HG03280 (cell line): ENCODE measurements at regions not wholly inside any gene's neighbourhood (a gene's known extent, or its start where the extent isn't known, plus 50 kb on each side); places are given as distances from the start of the nearest gene placed in this dataset.

Experiments
- ATAC-seq: cut with Tn5 transposase; IDR thresholded peaks from one replicate; pipeline ENCODE4 v1.9.1; 2021; ENCODE audit warnings: mild to moderate bottlenecking, moderate library complexity; ENCODE audit not compliant: unreplicated experiment

- ATAC-seq = no peak
Observed at GRCh38 chr11:112728716-112729115, 232.5 kb upstream of the NCAM1 start.

DNA sequence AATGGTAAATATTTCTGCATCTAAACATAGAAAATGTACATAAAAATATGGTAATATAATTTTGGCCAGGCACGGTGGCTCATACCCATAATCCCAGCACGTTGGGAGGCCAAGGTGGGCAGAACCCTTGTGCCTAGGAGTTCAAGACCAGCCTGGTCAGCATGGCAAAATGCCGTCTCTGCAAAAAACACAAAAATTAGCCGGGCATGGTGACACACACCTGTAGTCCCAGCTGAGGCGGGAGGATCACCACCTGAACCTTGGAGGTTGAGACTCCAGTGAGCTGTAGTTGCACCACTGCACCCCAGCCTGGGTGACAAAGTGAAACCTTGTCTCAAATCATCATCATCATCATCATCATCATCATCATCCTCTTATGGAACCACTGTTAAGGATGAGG, 230.6 kb upstream of the NCAM1 start:
- ATAC-seq = no peak

GRCh38 chr11:112731538-112731937, 229.7 kb upstream of the NCAM1 start:
- ATAC-seq = no peak

DNA sequence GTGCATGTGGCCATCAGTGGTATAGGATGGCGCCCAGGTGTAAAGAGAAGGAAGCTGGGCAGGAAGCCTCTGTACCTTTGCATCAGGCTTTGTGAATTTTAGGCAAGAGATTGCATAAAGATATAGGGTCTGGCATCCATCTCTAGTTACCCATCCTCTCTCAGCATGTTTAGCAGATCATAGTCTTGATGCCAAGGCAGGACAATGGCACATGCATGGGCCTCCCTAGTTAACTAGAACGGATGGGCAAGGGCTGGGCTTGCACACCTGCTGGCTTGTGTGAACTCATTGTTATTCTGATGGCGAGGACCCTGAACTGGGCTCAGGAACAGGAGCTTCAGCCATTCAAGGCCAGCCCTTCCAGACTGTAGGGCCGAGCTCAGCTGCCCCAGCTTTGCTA, 229.2 kb upstream of the NCAM1 start:
- ATAC-seq = no peak

DNA sequence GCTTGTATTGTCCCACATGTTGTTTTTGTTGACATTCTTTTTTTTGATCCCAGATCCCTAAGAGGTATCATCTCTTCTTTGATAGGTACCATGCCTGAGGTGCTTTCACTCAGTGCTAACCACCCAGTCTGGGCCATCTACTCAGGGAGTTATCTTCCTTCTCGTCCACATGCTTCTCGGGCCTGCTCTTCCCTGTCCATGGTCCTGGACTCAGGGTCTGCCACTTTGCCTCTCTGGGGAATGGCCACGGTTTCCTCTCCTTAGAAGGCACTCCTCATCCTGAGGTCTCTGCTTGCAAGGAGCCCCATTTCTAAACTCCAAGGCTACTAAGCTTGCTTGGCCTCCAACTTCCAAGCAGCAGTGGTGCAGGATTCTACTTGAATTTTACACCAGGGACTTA, 227.0 kb upstream of the NCAM1 start:
- ATAC-seq = no peak

DNA sequence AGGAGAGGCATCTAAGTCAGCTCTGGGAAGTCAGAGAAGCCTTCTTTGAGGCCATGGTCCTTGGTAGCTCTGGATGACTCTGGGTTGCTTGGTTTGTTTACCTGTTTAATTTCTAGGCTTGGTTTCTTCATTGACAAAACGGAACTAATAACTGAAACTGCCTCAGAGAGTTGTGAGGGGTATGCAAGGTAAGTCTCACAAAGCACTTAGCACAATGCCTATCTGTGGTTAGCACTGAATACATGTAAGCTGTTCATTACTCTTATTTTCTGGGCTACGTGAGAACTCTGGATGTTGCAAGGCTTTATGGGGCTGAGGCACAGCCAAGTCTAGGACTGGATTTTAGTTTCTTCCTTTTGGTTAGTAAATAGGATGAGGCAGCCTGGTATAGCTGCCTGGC, 225.8 kb upstream of the NCAM1 start:
- no peak for ATAC-seq

GRCh38 chr11:112744041-112744440, 217.2 kb upstream of the NCAM1 start:
- no peak for ATAC-seq

DNA sequence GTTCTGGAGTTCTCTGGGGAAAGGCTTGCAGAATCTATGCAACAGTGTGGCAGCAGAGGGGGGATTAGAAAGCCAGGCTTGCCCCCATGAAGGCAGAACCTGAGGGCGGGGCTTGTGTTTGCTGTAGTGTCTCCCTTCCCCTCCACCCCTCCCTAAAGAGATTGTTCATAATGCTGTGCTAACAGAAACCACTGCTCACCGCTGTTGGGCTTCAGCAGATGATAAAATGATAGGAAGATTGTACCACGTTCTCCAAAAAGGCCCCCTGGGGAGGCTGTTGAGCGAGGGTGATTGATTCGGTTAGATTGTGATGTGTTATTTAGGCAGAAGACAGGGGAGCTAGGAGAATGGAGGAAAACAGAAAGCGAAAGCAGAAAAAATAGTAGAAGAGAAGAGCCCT, 215.2 kb upstream of the NCAM1 start:
- ATAC-seq = no peak

- no peak for ATAC-seq
Observed at GRCh38 chr11:112748252-112748651, 213.0 kb upstream of the NCAM1 start.

- ATAC-seq = no peak
Observed at GRCh38 chr11:112748713-112749543, 212.3 kb upstream of the NCAM1 start.

GRCh38 chr11:112751329-112751728, 209.9 kb upstream of the NCAM1 start:
- ATAC-seq = no peak

DNA sequence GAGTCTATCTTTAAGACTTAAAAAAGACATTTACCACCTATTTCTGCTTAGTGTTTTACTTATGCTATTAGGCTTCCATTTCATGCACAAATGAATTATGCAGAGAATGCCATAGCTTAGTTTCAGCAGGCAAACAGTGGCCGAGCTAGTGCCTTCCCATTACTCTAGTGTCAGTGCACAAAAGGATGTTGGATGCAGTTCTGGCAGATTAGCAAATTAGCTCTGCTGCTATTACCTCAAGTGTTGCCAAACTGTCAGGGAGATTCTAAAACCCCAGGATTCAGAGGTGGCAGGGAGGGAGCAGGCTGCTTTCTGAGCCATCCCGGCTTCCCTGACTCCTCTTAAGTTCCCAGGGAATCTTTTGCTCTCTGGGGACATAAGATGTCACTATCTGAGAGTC, 209.4 kb upstream of the NCAM1 start:
- ATAC-seq = no peak

GRCh38 chr11:112752563-112752962, 208.7 kb upstream of the NCAM1 start:
- no peak for ATAC-seq

GRCh38 chr11:112753706-112754105, 207.5 kb upstream of the NCAM1 start:
- no peak for ATAC-seq

GRCh38 chr11:112759418-112759817, 201.8 kb upstream of the NCAM1 start:
- no peak for ATAC-seq

DNA sequence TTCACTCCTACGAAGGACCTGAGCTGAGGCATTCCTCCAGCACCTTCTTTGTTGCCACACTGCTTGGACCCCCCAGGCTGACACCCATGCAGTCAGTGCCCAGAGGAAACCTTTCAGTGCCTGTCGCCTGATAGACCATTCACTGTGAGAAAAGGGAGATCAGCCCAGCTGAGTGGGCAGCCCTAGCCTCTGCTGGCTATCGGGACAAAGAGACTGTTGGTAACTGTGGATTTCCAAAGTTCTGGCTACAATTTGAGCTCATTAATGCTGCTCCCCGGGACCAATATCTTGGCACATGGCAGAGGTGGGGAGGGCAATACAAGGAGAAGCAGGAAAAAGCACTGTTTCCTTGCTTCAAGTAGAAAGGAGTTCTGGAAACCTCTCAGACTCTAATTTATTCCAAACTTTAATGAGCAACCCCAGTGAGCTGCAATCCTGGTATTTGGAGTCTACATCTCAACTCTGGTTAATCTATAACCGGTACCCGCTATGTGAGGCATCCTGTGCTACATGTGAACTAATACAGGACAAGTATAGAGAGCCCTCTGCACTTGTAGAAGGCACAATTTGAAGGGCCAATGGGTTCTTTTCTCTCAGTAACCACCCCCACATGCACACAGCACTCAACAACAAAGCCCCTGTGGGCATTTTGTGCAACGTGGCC, 200.7 kb upstream of the NCAM1 start:
- no peak for ATAC-seq

DNA sequence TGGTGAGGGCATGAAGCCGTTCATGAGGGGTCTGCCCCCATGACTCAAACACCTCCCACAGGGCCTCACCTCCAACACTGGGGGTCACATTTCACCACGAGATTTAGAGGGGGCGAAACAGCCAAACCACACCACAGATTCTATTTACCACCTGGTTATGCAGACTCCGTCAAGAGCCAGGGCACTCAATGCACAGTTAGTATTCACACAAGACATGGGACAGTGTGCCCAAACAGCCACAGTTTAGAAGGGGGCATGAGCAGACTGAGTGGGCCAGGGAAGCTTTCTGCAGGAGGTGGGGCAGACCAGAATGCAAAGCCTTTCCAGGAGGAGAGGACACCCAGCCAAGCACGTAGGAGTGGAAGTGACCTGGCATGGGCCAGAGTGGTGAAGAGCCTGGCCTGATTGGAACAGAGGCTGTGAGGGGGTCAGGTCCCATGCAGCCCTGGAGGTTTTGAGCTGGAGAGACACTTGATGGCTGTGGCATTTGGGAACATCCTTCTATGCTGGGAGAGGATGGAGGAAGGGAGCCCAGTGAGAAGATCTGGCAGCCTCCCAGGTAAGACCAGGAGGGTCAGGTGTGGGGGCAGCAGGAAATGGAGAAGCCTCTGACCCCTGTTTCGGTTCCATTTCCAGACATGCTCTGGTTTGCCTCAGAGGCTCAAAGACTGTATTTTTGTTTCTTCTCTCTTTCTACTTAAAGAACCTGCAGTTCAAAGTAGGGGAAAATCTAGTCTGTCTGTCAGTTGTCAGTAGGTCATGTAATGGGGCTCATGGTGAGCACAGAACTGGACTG, 199.1 kb upstream of the NCAM1 start:
- no peak for ATAC-seq

DNA sequence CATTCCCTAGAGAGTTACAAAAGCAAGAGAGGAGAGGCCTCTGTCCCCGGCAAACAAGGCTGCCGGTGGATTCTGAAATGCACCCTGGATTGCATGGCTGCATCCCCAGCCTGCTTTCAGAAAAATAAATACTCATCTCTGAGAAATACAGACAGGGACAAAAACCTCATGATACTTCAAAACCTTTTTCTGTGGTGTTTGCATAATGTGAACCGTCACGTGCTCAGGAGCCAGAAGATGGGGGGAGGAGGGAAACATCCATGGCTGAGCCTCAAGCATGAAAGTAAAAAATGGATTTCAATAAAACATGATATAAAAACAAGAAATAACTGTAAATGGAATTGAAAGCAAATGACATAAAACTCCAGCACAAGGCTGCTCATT, 198.5 kb upstream of the NCAM1 start:
- no peak for ATAC-seq

DNA sequence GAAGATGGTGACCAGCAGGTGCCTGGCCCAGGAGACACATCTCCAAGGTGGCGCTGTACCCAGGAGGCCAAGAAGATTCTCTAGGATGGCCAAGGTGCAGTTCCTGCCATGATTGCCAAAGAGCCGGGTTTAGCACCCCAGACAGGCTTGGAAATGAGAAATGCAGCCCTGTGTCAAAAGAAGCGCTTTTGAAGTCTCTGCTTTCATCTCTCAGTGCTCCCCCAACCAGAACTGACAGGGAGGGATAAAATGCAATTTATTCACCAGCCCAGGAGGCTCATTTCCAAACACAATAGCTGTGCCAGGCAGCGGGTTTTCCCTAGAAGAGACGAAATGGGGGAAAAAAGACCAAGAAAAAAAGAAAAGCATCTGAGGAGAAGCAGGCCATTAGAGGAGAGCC, 195.9 kb upstream of the NCAM1 start:
- no peak for ATAC-seq

GRCh38 chr11:112769170-112769569, 192.1 kb upstream of the NCAM1 start:
- no peak for ATAC-seq

GRCh38 chr11:112769584-112769983, 191.6 kb upstream of the NCAM1 start:
- no peak for ATAC-seq

- no peak for ATAC-seq
Observed at GRCh38 chr11:112770033-112770432, 191.2 kb upstream of the NCAM1 start.
